AG10803 (cell line): ENCODE measurements at regions not wholly inside any gene's neighbourhood (a gene's known extent, or its start where the extent isn't known, plus 50 kb on each side); places are given as distances from the start of the nearest gene placed in this dataset.
"Not testable (repeated sequence)": the region's sequence is repeated elsewhere in the genome, so short reads cannot be mapped to it uniquely, and the experiment has no call there.

Experiments used
- DNase-seq: peaks from one replicate; pipeline ENCODE4 v3.0.0; 2010; ENCODE audit warnings: low read depth
- H3K4me3 ChIP-seq: 2 replicates; pipeline ENCODE4 v1.5.1; 2011; ENCODE audit warnings: mild to moderate bottlenecking, low read length, control low read depth
- CTCF ChIP-seq: conservative IDR thresholded peaks from 2 replicates; pipeline ENCODE4 v1.5.1; 2011; ENCODE audit warnings: mild to moderate bottlenecking, low read length, control low read depth, inconsistent platforms

GRCh38 chr7:131149840-131150239, 177.8 kb upstream of the MKLN1 start:
- no peak overlapping the region for H3K4me3 ChIP-seq
- TF ChIP-seq CTCF: no peak
- DNase-seq: no peak

- H3K4me3 ChIP-seq: no peak overlapping the region
- no peak for TF ChIP-seq CTCF
- DNase-seq: no peak
These were observed 176.6 kb upstream of the MKLN1 start for GRCh38 chr7:131151034-131151433.

- H3K4me3 ChIP-seq: no peak overlapping the region
- no peak for DNase-seq
- TF ChIP-seq CTCF: no peak
These were observed 174.9 kb upstream of the MKLN1 start for GRCh38 chr7:131152766-131153165.

- TF ChIP-seq CTCF: no peak
- no peak for DNase-seq
- H3K4me3 ChIP-seq: no peak overlapping the region
These were observed 173.3 kb upstream of the MKLN1 start for GRCh38 chr7:131154380-131154779.

- H3K4me3 ChIP-seq: no peak overlapping the region; the same call in 1 of the 2 replicates
- peak; percentile 91 for DNase-seq
- TF ChIP-seq CTCF: no peak
These were observed 170.0 kb upstream of the MKLN1 start for GRCh38 chr7:131157530-131158243.

GRCh38 chr7:131158244-131158636, 169.4 kb upstream of the MKLN1 start:
- DNase-seq, H3K4me3 ChIP-seq: not testable (repeated sequence)

- H3K4me3 ChIP-seq: no peak overlapping the region
- peak; percentile 67 for DNase-seq
- TF ChIP-seq CTCF: no peak
These were observed 167.7 kb upstream of the MKLN1 start for GRCh38 chr7:131159961-131160361.

- TF ChIP-seq CTCF: no peak
- peak; percentile 17 for DNase-seq
- H3K4me3 ChIP-seq: no peak overlapping the region
These were observed 166.6 kb upstream of the MKLN1 start for GRCh38 chr7:131161103-131161502.
